HEK293T (cell line): ENCODE measurements at regions not wholly inside any gene's neighbourhood (a gene's known extent, or its start where the extent isn't known, plus 50 kb on each side); places are given as distances from the start of the nearest gene placed in this dataset.

Experiments used
- ARNT ChIP-seq: fragments of 450-650 bp; IDR thresholded peaks from 2 replicates; pipeline ENCODE4 v1.6.1; 2017; ENCODE audit warnings: mild to moderate bottlenecking
- CTBP1 ChIP-seq: fragments of 450-650 bp; IDR thresholded peaks from 2 replicates; pipeline ENCODE4 v1.6.1; 2016; ENCODE audit warnings: borderline replicate concordance
- FOXM1 ChIP-seq: fragments of 450-650 bp; IDR thresholded peaks from 2 replicates; pipeline ENCODE4 v1.6.1; 2017; ENCODE audit warnings: mild to moderate bottlenecking, borderline replicate concordance
- HDGF ChIP-seq: fragments of 450-650 bp; IDR thresholded peaks from 2 replicates; pipeline ENCODE4 v1.6.1; 2017; ENCODE audit warnings: antibody characterized with exemption, borderline replicate concordance
- SP1 ChIP-seq: fragments of 450-650 bp; IDR thresholded peaks from 2 replicates; pipeline ENCODE4 v1.6.1; 2017
- SUZ12 ChIP-seq: fragments of 450-650 bp; IDR thresholded peaks from 2 replicates; pipeline ENCODE4 v1.6.1; 2016; ENCODE audit warnings: mild to moderate bottlenecking
- TARDBP ChIP-seq: fragments of 450-650 bp; IDR thresholded peaks from 2 replicates; pipeline ENCODE4 v1.6.1; 2016
- ZNF384 ChIP-seq: fragments of 450-650 bp; IDR thresholded peaks from 2 replicates; pipeline ENCODE4 v1.6.1; 2016

DNA sequence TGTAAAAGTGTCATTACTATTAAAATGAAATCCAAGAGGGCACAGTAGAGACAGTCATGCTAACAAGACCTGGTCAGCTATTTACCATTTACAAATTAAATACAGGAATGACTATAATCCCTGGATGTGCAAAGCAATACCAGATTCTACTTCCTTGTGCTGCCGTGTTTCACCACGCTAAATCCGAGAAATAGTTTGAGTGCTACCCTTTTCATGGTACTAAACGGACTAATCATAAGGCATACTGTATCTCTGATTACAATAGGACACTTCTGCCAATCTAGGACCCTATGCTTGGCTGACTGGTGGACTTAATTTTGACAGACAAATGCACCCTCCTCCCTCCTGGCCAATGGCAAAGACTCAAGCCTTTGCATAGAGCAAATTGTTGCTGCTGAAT lies 63.0 kb upstream of the NR2F2 start:
- TF ChIP-seq SP1 (no peak), FOXM1 (no peak), ZNF384 (no peak), HDGF (no peak), ARNT (no peak), SUZ12 (no peak), CTBP1 (no peak), TARDBP (no peak)
